Glomerular visceral epithelial cell (primary cell): ENCODE measurements at regions not wholly inside any gene's neighbourhood (a gene's known extent, or its start where the extent isn't known, plus 50 kb on each side); places are given as distances from the start of the nearest gene placed in this dataset.

Source experiments
- DNase-seq: peaks from one replicate; pipeline ENCODE4 v3.0.0-alpha.2; 2016; ENCODE audit errors: extremely low spot score

GRCh38 chr20:63128367-63128766, 87.6 kb downstream of the YTHDF1 start:
- no peak for DNase-seq

GRCh38 chr20:63127700-63128364, 88.1 kb downstream of the YTHDF1 start:
- no peak for DNase-seq

GRCh38 chr20:63126876-63127699, 88.8 kb downstream of the YTHDF1 start:
- DNase-seq, result no peak

GRCh38 chr20:63125838-63126601, 89.9 kb downstream of the YTHDF1 start:
- DNase-seq, result no peak

GRCh38 chr20:63125581-63125837, 90.4 kb downstream of the YTHDF1 start:
- no peak for DNase-seq

- DNase-seq, result no peak
These were observed 91.0 kb downstream of the YTHDF1 start for GRCh38 chr20:63124782-63125580.

- no peak for DNase-seq
These were observed 91.7 kb downstream of the YTHDF1 start for GRCh38 chr20:63124092-63124781.

- DNase-seq, result no peak
These were observed 92.6 kb downstream of the YTHDF1 start for GRCh38 chr20:63123331-63123741.

- no peak for DNase-seq
These were observed 93.3 kb downstream of the YTHDF1 start for GRCh38 chr20:63122626-63123025.

GRCh38 chr20:63121749-63122405, 94.1 kb downstream of the YTHDF1 start:
- DNase-seq, result no peak

- no peak for DNase-seq
These were observed 94.7 kb downstream of the YTHDF1 start for GRCh38 chr20:63121246-63121645.

- no peak for DNase-seq
These were observed 95.2 kb downstream of the YTHDF1 start for GRCh38 chr20:63120808-63121090.

- no peak for DNase-seq
These were observed 95.7 kb downstream of the YTHDF1 start for GRCh38 chr20:63119963-63120807.

GRCh38 chr20:63119121-63119962, 96.6 kb downstream of the YTHDF1 start:
- no peak for DNase-seq

- no peak for DNase-seq
These were observed 97.4 kb downstream of the YTHDF1 start for GRCh38 chr20:63118303-63119120.

GRCh38 chr20:63117661-63118302, 98.1 kb downstream of the YTHDF1 start:
- DNase-seq, result no peak

- no peak for DNase-seq
These were observed 98.8 kb downstream of the YTHDF1 start for GRCh38 chr20:63117151-63117550.
